Ovary (tissue), 3 donors: ENCODE measurements at regions not wholly inside any gene's neighbourhood (a gene's known extent, or its start where the extent isn't known, plus 50 kb on each side); places are given as distances from the start of the nearest gene placed in this dataset.
"Not testable (repeated sequence)": the region's sequence is repeated elsewhere in the genome, so short reads cannot be mapped to it uniquely, and the experiment has no call there.

ENCODE experiments used
- EP300 ChIP-seq: sonication (generic); formaldehyde crosslinking; IDR thresholded peaks from one replicate; pipeline ENCODE4 v1.6.1; 2017; ENCODE audit warnings: antibody characterized with exemption
- POLR2A ChIP-seq: fragments of 450-650 bp; IDR thresholded peaks from one replicate; pipeline ENCODE4 v1.6.1; 2017; ENCODE audit warnings: antibody characterized with exemption, mild to moderate bottlenecking, moderate library complexity
- TF ChIP-seq, protein P1 (sequence below), 3 donors: fragments of 450-650 bp in 2 of 3; fragments of 200-600 bp in 1 of 3; IDR thresholded peaks; one replicate each; pipeline versions ENCODE4 v1.5.1 to v1.8.0; 2016 to 2022; ENCODE audit warnings: antibody characterized with exemption in 3 of 3, mild to moderate bottlenecking in 1 of 3
- donor health status: DM: no; HTN: no; CAD: no.

- TF ChIP-seq, protein P1, sequence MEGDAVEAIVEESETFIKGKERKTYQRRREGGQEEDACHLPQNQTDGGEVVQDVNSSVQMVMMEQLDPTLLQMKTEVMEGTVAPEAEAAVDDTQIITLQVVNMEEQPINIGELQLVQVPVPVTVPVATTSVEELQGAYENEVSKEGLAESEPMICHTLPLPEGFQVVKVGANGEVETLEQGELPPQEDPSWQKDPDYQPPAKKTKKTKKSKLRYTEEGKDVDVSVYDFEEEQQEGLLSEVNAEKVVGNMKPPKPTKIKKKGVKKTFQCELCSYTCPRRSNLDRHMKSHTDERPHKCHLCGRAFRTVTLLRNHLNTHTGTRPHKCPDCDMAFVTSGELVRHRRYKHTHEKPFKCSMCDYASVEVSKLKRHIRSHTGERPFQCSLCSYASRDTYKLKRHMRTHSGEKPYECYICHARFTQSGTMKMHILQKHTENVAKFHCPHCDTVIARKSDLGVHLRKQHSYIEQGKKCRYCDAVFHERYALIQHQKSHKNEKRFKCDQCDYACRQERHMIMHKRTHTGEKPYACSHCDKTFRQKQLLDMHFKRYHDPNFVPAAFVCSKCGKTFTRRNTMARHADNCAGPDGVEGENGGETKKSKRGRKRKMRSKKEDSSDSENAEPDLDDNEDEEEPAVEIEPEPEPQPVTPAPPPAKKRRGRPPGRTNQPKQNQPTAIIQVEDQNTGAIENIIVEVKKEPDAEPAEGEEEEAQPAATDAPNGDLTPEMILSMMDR (IDR thresholded peaks at IDR 0.05): not testable (repeated sequence)
- TF ChIP-seq POLR2A, EP300: not testable (repeated sequence)
These were observed 333.1 kb upstream of the COX7C start for GRCh38 chr5:86284400-86285190.
